ENCODE measurements at regions not wholly inside any gene's neighbourhood (a gene's known extent, or its start where the extent isn't known, plus 50 kb on each side); places are given as distances from the start of the nearest gene placed in this dataset.
"Not testable (repeated sequence)": the region's sequence is repeated elsewhere in the genome, so short reads cannot be mapped to it uniquely, and the experiment has no call there.

DNA sequence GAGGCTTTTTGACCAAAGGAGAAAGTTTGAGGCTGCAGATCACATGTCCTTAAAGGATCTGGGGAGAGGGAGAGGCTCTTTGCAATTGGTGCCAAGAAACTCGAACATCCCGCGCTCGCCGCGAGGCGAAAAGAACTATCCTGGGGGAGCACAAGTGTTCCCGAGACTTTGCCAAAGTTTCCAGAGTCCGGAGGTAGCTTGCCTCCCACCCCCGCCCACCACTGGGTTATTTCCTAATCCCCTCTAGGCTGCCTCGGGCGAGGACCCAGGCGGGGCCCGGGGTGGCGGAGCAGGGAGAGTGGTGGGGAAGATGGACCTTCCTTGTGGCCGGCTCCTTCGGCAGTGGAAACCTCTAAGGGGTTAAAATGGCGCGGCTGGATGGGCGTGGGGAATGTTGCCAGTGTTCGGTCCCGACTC lies 114.5 kb downstream of the KCNRG start:
- DNase-seq (ENCODE audit: low read depth, low spot score), result no peak

- DNase-seq (ENCODE audit: low read depth, low spot score), result no peak
Measured at GRCh38 chr13:50130123-50130946, 115.1 kb downstream of the KCNRG start.

- DNase-seq (ENCODE audit: low read depth, low spot score), result no peak
Measured at GRCh38 chr13:50131920-50132903, 117.0 kb downstream of the KCNRG start.

- DNase-seq (ENCODE audit: low read depth, low spot score), result no peak
Measured at GRCh38 chr13:50132904-50133357, 117.7 kb downstream of the KCNRG start.

- DNase-seq (ENCODE audit: low read depth, low spot score), result no peak
Measured at GRCh38 chr13:50133358-50133953, 118.2 kb downstream of the KCNRG start.

DNA sequence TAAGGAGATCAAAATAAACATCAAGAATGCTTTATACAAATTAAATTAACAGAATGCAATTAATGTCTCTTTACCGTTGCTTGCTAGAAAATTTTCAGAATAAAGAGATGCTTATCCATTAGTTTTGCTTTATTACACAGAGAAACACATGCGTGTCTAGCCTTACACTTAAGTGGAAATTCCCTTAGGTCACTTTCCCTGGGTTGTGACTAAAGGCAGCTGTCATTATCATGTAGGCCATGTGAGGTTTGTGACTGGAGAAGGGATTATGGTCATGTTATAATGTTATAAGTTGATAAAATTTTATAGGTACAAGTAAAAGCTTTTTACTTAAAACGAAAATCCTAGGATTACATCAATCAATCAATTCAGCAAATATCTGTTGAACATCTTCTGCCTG lies 121.0 kb downstream of the KCNRG start:
- no peak for DNase-seq (ENCODE audit: low read depth, low spot score)

- DNase-seq (ENCODE audit: low read depth, low spot score), result no peak
Measured at GRCh38 chr13:50136678-50137077, 121.4 kb downstream of the KCNRG start.

- DNase-seq (ENCODE audit: low read depth, low spot score), result not testable (repeated sequence)
Measured at GRCh38 chr13:50139435-50139934, 124.2 kb downstream of the KCNRG start.

GRCh38 chr13:50140153-50140552 lies 124.9 kb downstream of the KCNRG start:
- no peak for DNase-seq (ENCODE audit: low read depth, low spot score)

GRCh38 chr13:50140581-50141374 lies 125.5 kb downstream of the KCNRG start:
- no peak for DNase-seq (ENCODE audit: low read depth, low spot score)

DNA sequence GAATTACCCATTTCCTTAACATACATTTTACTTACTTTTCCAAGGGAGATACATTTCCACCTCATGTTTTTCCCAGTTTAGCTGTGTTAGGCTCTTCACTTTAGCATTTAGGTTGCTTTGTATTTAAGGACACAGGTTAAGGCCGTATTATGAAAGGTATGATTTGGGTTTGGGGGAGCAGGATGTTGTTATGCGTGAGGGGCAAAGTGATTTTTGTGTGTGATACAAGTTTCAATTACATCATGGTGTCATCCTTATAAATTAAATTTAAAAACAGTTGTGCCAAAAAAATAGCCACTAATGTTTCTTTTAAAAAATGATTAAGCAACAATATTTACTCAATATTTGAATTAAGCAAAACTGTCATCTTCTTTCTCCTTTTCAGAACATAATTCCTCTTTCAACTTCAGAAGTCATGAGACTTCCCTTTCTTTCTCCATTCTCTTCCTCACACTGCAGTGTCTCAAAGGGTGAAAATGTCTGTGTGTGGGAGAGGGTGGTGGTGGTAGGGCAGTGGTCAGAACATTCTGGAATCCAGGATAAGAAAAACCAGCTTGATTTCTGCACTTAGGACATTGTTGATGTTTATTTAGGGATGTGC lies 126.2 kb downstream of the KCNRG start:
- no peak for DNase-seq (ENCODE audit: low read depth, low spot score)

DNA sequence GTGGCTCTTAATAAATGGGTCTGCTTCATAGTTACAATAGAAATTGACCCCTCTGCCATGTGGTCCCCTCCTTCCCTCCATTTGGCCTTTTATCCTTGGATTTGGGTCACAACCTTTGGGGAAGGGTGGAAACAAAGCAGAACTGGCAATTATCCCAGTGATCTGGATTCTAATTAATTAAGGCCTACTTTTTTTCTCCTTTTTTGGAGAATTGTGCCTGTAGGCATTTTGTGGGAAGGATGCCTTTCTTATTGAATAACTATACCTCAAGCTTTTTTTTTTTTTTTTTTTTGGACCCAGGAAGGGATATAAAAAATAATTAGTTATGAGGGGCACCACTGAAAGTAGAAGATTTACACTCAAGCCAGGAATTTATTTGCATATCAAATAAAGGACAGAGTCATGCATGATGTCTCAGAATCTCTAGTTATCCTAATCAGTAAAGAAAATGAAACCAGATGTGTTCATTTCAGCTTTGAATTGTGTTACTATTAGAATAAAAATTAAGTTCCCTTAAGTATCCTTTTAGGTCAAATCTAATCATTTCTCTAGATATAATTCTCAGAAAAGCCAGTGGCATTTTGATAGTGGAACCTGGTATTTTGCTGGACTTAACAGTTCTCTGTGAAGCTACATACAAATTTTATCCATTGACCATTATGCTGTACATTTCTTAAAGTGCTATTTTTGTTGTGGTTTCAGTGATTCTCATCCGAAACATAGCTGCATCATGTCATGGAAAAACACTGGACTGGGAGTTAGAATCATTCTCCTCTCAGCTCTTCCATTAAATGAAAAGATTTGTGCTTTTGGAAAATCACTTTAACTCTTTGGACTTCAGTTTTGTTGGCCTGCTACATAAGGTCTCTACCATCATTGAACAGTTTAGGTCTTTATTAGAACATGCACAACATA lies 129.3 kb downstream of the KCNRG start:
- DNase-seq (ENCODE audit: low read depth, low spot score), result no peak

GRCh38 chr13:50149214-50149613 lies 134.0 kb downstream of the KCNRG start:
- no peak for DNase-seq (ENCODE audit: low read depth, low spot score)

DNA sequence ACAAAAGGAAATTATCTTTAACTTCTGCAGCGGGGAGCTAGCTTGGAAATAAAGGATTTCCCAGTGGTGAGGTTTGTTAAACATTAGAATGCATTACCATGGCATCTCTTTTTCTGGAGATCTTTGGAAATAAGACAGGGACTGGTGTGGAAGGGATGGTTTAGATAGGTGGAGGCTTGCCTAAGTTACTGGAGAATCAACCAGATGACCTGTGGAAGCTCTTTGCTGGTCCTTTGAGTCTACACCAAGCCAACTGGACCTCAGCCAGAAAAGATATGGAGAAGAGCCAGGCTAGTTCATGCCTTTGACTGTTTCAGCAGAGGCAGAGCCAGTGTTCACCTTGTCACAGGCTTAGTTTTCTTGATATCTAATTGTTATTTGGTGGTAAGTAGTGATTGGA lies 134.7 kb downstream of the KCNRG start:
- DNase-seq (ENCODE audit: low read depth, low spot score), result no peak

DNA sequence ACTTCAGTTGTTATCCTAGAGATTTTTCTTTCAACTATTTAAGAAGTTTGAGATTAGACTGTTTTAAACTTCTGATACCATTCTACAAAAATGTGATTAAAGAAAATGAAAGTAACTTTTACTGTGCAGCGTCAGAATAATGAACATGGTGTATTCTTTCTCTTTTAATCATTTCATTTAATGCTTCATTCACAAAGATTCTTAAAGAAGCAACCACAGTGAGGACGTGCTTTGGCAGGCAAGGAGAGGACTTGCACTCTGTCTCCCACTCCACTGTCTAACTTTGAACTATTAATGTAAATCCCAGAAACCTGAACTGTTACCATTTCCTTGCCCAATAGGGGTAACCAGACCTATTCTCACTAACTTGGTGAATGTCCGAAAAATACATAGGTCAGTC lies 137.0 kb downstream of the KCNRG start:
- no peak for DNase-seq (ENCODE audit: low read depth, low spot score)

DNA sequence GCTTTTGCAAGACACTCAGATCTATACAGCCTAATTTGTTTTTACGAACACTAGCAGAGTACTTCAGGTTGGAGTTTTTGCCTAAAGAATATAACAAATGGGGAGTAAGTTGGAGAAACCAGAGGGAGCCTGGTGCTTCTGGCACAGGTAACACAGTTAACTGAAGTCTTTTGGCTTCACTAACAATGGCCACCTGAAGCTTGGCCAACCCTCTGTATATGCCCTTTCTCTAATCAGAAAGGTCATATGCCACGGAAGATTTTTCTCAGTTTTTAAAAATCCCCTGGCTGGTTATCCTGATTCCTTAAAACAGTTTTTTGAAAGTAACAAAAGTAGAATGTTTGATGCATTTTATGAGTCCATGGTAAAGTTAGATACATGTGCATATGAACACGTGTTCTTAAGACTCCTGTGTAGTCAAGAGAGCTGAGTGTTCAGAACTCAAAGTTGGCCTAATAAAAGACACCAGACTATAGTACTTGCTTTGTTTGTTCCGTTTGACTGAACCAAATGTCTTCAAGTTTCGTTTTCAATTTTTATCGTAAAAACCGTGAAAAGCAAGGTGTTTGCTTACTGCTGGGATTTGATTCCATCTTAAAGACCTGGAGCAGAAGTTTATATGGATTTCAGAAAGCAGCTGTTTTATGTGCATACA lies 137.5 kb downstream of the KCNRG start:
- DNase-seq (ENCODE audit: low read depth, low spot score), result no peak

DNA sequence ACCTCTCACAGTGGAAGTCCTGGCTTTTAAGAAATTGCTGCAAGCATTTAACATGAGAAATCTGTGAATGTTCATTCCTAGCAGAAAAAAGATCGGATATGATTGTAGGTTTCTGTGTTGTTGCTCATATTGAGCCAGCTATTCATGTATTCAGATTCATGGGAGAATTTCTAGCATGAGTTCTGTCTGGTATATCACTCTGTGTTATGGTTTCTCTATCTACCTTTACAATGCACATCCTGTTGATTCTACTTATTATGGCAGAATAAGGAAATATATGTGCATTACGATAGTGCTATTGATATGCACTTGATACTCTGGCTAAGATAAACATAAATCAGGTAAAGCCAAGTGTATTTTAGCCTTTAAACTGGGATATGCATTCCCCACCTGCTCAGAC lies 138.2 kb downstream of the KCNRG start:
- DNase-seq (ENCODE audit: low read depth, low spot score), result no peak

DNA sequence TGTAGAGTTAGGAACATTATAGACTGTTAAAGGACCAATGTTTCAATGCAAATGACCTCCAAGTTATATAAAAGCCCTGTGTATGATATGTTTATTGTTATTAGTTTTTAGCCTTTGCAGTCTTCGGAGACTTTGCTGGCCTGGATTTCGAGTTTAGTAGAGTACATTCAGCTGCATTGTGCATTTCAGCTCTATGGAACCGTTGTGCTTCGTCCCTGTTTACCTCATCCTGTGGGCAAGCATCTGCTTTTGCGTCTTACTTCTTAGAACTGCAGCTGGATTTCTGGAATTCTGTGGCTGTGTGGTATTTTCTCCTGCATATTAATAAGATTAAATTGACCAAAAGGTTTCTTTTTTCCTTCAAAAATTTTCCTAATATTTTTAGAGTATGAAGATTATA lies 138.6 kb downstream of the KCNRG start:
- no peak for DNase-seq (ENCODE audit: low read depth, low spot score)

DNA sequence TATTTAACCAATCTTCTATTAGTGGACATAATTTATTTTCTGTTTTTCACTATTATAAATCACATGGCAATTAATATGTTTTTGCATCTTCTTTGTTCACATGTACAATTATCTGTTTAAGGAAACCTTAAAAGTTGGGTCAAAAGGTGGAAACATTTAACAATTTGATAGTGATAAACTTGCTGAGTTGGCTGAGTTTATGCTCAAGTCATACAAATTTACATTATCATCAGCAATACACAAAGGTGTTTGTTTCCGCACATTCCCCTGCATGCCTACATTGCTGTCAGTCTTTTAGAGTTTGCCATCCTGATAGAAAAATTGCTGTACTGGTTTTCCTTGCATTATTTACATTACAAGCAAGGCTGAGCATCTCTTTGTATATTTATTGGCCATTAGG lies 139.5 kb downstream of the KCNRG start:
- no peak for DNase-seq (ENCODE audit: low read depth, low spot score)
